COLO829 (cell line): ENCODE measurements at regions not wholly inside any gene's neighbourhood (a gene's known extent, or its start where the extent isn't known, plus 50 kb on each side); places are given as distances from the start of the nearest gene placed in this dataset.
"Not testable (repeated sequence)": the region's sequence is repeated elsewhere in the genome, so short reads cannot be mapped to it uniquely, and the experiment has no call there.

ENCODE experiments used
- DNase-seq: peaks from one replicate; pipeline ENCODE4 v3.0.0; 2012; ENCODE audit warnings: low spot score

DNA sequence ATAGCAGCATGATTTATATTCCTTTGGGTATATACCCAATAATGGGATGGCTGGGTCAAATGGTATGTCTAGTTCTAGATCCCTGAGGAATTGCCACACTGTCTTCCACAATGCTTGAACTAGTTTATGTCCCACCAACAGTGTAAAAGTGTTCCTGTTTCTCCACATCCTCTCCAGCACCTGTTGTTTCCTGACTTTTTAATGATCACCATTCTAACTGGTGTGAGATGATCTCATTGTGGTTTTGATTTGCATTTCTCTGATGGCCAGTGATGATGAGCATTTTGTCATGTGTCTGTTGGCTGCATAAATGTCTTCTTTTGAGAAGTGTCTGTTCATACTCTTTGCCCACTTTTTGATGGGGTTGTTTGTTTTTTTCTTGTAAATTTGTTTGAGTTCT lies 54.0 kb upstream of the GPR89A start:
- not testable (repeated sequence) for DNase-seq

DNA sequence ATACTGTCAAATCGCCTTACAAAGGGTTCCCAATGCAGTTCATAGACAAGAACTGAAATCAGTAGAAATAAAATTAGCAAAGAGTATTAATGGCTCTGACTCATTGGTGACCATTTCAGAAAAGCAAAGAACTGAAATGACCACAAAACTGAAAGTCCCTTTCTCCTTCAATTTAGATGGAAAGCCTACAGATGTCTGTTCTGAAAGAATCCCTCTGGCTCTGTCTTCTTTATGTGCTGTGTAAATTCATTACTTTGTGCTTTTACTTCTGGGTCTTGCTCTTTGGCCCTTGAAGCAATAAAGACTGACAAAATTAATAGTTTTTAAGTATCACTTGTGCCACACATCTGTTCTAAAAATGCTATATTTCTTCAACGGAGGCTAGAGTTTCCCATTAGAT lies 62.7 kb upstream of the GPR89A start:
- DNase-seq, result no peak

DNA sequence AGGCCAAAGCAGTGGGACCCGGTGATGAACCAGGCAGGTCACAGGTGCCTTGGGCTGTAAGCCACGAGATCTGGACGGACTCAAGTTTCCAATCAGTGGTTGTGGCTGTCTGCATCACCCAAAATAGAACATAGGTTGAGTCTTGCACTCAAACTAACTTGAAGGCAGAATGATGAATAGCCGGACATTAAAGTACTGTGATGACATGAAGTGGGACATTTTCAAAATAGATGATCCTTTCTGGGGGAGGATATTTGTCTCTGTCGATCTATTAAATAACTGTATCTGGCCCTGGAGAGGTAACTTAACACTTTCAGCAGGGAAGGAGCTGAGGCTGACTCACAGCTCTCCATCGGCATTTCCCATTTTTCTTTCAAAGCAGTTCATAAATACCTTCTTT lies 66.1 kb upstream of the GPR89A start:
- peak; percentile 7 for DNase-seq

DNA sequence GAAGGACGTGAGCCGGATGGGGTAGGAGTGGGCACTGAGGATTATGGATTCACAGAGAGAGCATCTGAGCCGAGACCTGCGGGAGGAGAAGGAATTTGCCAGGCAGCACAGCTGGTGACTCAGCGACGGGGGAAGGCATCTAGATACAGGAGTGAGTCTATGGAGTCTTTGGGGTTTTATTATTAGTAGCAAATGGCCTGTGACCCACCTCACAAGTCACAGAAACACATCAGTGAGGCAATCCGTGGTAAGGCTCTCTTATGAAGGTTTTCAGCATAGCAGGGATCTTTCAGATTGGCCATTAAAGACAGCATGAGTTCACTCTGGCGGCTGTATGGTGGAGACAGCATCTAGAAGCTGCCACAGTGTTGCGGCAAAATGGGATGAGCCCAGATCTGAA lies 66.5 kb upstream of the GPR89A start:
- DNase-seq, result not testable (repeated sequence)

DNA sequence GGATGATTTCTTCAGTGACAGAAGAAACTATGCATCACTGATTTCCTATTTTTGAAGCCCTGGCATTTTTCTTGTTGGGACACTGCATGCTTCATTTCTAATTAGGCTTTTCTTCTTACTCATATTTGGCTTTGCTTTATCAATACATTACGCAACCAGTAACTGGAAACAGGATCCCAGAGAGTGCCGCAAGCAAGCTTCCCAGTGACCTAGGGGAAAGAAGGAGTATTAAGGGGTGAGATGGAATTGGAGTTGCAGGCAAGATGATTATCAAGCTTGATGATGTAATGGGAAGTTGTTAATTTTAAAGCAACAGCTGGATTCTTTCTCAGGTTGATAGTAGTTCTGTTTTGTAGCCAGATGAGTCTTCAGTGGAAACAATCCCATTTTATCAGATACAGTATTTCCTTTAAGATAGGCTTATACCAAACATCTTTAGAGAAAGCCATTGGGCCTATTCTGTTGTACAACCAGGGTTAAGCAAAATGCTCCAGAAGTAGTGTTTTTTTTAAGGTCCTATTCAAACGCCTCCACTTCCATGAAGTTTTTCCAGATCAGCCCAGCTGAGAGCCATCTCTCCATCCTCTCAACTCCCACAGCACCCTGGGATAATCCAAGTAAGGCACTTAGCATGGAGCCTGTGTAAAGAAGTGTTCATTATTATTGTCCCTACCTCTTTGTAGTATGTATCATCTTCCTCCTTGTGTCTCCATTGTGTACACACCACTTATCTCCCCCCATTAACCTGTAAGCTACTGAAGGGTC lies 69.5 kb upstream of the GPR89A start:
- not testable (repeated sequence) for DNase-seq

DNA sequence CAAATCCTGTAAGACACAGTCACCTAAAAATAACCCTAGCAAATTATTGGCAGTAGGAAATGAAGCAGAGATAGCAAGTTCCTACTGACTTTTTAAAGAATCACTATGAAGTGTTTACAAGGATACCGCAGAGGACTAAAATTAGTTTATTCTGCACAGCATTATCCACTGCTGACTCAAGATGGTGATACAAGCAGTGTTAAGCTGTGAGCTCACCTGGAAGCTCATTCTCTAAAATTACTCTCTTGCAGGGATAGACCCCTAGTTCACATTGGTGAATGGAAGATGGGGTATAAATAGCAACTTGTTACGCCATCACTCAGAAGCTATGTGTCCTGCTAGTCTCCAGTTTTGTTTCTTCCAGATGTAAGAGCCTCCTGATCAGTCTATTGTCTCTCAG lies 70.8 kb upstream of the GPR89A start:
- DNase-seq, result not testable (repeated sequence)

DNA sequence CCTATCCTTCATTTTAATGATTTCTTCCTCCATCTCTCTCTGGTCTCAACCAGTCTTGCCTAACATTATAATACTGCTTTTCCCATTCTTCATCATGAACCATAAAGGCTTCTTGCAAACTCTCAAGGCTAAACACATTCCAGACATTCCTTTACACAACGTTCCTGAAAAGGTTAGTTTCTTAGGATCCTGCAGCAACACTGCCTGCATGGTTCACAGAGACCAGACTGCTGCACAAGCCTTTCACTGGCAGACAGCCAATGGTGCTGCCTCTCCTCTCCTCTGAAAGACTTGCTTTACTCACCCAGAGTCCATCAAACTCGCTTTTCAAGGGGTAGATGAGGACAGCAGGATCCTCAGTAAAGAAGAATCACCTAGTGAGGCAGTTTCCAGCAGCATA lies 72.3 kb upstream of the GPR89A start:
- not testable (repeated sequence) for DNase-seq

DNA sequence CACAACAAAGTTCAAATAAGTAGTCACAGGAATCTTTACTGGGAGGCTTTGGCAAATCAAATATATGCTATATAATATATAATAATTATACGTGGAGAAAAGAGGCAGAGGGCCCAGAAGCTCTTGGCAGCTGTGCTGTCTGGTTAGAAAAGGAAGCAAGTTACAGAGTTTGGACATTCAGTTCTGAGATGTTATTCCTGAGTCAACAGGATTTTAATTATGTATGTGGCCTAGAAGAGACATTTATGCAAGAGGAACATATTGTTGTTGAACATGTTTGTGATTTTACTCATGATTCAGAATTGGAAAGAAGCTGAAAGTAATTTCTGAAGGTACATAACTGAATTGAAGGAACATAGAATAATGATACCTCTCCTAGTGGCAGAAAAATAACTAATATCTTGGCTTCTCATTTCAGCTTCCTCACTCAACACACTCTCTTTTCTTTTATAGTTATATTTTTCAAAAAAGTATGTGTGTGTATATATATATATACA lies 79.7 kb upstream of the GPR89A start:
- DNase-seq, result not testable (repeated sequence)

DNA sequence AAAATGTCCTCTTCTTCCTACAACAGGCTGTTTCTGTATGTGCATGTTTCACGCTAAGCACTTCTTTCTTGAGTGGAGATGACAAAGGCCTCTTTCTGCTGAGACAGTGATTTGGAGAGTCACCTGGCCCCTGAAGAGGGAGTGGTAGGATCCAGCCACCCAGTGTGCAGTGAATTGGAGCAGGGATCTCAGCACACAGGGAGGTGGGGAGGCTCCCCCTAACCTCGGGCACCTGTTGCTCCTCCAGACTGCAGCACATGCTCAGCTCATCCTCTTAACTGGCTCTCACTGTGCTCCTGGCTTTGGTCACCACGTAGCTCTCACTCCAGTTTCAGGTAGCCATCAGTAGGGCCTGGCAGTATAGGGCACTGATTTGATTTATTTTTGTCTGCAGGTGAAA lies 87.6 kb upstream of the GPR89A start:
- DNase-seq, result not testable (repeated sequence)

DNA sequence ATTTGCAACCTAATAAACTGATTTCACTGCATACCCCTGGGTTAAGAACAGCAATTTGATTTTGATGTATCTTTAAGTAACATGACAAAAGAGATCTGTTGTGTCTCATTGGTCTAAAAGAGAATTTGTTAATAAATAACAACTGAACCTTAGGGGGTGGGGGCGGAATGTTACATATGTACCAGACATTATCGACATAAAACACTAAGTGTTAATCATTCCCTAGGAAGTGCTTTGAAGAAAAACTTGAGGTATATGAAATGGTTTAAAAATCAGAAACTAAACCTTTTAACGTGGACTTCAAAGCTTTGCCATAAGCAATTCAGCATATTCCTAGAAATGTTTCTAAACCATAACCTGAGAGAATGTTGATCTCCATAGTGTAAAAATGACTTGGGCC lies 88.5 kb upstream of the GPR89A start:
- DNase-seq, result not testable (repeated sequence)

DNA sequence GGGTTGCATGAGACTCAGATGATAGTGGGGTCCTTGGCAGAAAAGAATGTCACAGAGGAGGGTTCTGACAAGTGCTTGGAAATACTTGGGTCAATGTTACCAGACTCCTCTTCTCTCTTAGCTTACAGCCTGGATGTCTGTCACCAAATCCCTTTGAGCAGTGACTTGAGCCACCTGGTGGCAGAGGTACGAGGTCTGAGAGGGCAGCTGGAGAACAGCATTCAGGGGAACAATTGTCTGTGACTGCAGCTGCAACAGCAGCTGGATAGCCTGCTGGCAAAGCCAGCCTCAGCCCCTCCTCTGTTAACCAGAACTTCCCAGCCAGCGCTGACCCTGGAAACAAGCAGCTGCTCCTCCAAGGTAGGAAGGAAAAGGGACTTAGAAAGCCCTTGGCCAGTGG lies 87.6 kb upstream of the NBPF20 start:
- DNase-seq, result not testable (repeated sequence)

DNA sequence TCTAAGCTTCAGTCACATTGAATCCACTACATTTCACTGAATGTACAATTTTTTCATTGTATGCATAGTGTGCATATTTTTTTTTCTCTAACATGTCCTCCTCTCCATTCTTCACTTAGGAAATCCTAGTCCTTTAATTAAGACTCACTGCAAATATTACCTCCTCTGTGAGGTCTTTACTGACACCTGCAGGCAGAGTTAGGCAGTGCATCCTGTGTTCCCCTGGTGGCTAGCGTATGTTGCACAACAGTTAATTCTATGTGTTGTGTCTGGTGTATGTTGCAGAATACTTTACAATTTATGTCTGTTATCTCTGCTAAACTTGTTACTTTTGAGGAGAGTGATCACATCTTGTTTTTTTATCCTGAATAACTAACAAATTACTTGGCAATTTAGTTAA lies 82.7 kb upstream of the NBPF20 start:
- not testable (repeated sequence) for DNase-seq

DNA sequence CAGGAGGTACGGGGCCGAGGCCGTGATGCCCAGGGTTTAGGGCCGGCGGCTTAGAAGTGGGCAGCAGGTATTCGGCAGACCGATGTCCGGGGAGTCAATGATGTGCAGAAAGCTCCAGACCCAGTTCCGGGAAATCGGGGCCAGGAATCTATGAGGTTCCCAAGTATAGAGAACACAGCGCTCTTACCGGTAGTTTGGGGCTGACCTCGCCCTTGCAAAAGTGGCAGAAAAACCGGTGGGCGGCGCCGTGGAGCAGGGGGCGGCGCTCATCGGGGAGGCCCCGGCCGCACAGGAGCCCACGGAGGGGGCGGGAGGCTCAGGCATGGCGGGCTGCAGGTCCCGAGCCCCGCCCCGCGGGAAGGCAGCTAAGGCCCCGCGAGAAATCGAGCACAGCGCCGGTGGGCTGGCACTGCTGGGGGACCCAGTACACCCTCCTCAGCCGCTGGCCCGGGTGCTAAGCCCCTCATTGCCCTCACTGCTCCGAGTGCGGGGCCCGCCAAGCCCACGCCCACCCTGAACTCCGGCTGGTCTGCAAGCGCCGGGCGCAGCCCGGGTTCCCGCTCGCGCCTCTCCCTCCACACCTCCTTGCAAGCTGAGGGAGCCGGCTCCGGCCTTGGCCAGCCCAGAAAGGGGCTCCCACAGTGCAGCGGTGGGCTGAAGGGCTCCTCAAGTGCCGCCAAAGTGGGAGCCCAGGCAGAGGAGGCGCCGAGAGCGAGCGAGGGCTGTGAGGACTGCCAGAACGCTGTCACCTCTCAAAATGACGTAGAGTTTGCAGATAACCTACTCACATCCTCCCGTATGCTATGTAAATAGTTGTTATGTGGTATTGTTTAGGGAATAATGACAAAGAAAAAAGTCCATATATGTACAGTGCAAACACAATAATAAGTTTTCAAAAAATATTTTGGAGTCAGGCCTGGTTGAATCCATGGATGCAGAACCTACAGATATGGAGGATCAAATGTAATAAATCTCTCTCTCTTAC lies 80.6 kb upstream of the NBPF20 start:
- not testable (repeated sequence) for DNase-seq

DNA sequence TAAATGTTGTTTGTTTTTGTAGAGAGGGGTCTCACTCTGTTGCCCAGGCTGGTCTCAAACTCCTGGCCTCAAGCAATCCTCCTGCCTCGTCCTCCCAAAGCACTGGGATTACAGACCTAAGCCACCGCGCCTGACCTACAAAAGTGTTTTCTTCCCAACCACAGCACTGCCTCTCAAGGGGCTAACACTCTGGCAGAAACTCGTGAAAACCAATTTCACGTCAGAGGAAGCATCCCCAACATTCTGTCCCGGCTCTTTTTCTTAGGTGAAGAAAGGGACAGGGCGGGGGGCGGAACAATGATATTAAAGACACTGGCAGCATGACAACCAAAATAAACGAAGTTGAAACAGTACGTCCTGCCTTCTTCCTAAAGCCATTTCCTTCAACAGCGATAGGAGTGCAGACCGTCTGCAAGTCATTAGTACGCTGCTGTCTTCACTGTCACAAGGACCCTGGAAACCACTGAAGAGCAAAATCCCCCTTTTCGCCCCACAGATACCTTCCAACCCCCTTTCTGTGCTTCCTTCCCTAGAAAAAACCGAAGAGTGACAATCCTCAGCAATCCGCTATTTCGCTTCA lies 79.5 kb upstream of the NBPF20 start:
- DNase-seq, result not testable (repeated sequence)

DNA sequence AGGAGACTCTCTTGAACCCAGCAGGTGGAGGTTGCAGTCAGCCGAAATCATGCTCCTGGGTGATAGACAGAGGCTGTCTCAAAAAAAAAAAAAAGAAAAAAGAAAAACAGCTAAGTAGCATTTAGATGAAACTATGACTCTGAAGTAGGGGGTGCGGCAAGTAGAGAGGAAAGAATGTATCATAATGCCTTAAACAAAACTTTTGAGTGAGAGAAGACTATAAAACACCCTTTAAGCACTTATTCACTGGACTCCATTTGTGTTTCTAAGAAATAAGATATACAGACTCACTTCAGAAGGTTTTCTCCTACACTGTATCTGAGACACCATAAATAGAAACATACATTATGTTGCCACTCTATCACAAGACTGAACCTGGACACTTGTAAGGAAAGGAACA lies 78.9 kb upstream of the NBPF20 start:
- not testable (repeated sequence) for DNase-seq

DNA sequence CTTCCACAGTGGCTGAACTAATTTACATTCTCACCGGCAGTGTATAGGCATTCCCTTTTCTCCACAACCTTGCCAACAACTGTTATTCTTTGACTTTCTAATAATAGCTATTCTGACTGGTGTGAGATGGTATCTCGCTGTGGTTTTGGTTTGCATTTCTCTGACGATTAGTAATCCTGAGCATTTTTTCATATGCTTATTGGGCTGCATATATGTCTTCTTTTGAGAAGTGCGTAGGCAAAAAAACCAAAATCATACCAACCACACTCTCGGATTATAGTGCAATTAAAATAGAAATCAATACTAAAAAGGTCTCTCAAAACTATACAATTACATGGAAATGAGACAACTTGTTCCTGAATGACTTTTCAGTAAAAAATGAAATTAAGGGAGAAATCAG lies 74.8 kb upstream of the NBPF20 start:
- not testable (repeated sequence) for DNase-seq

DNA sequence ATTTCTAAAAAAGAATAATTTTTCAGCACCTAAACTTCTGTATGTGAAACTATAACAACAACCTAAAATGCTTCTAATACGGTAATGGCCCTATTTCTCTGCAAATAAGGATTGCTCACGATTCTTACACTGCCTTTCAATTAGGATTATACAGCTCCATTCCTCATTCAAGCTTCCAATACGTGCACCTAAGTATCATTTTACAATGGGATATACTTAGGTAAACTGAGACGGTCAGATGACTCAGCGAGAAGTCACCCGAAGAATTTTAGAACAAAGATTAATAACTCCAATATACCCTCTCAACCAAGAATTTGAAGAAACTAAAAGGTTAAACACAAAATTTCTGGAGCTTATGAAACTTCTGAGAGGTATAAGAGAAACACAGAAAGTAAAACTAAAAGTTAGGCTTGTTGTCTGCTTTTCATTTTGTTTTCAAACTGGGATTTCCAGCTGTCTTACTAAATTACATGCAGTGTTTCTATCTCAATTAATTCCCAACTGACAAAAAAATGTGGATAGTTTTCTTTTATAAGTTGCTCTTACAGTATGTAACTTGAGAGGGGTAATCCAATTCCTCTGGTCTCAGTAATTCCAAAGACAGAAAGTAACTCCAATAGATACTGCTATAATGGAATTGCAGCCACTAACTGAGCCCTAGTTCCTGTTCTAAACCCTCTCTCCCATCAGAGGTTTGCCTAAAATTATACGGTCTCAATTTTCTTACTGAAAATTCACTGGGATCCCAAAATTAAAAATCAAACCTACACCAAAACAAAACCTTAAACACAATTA lies 69.9 kb upstream of the NBPF20 start:
- DNase-seq, result not testable (repeated sequence)

DNA sequence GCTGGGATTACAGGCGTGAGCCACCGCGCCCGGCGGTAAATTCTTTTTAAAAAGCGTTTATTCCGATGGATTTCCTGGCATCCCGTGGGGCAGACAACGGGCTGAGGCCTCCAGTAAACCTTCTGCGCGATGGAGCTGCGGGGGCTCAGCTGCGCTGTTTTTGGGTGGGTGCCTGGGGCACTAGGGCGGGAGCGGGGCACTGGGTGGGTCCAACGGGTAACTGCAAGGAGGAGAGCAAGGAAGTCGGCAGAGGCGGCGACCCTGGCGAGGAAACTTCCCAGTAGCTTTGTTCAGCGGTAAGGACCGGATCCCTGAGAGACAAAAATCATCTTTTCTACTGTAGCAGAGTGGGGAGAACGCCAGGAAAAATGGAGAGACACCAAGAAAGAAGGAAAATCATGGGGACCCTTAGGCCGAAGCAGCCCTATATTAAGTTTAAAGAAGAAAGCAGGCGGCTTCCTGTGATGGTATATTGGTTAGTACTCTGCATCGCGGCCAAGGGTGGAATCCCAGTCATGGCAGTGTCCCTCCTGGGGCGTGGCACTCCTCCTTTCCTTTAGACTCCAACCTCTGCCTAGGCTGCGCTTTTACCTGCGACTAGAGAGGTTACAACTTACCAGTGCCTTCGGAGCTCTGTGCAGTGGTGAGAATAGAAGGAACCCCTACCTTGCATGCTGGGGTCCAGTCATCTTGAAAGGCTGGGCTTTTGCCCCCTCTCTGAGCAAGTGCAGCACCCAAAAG lies 63.0 kb upstream of the NBPF20 start:
- not testable (repeated sequence) for DNase-seq

DNA sequence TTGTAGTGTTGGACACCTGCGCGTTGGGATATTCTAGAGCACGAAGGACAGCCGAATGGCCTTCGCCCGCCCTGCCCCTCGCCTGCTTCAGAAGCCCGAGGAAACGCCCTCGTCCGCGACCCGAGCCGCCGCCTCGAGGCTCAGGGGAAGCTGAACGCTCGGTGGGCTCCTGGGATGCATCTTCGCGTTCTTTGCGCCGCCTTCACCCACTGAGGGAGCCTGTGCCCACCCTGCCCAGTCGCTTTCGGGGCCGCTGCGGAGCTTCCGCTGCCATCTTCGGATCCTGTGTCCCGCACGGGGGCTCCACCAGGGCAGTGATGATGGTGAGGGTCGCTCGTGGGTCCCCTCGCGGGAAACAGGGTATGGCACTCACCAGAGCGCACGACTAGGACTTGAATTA lies 61.8 kb upstream of the NBPF20 start:
- not testable (repeated sequence) for DNase-seq

DNA sequence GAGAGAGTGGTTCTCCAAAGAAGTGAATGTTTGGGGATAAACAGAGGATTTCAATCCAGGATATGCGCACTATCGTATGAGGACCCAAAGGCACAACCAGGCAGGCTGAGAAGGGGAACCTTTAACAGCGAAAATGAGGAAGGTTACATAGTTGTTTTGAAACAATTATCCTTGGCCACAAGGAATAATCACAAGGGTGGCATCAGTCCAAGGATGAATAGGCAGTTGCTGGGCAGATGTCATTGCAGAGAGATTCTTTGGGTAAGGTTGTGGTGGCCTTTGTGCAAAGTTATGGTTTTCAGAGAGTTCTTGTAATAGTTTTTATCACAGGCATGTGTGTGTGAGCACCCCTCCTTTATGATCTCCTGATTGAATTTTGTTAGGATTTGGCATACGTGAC lies 58.9 kb upstream of the NBPF20 start:
- not testable (repeated sequence) for DNase-seq
